Upper lobe of left lung (tissue), 6 donors: ENCODE measurements at regions not wholly inside any gene's neighbourhood (a gene's known extent, or its start where the extent isn't known, plus 50 kb on each side); places are given as distances from the start of the nearest gene placed in this dataset.
A peak's percentile ranks its signal among the peaks of the same experiment; 100 is the strongest.

Source experiments
- ATAC-seq, 2 donors: fragments of 200-7000 bp; cut with Tn5 transposase; one replicate each; pipeline ENCODE4 v1.9.1; 2022; ENCODE audit warnings: mild to moderate bottlenecking in 2 of 2, moderate library complexity in 2 of 2; ENCODE audit not compliant: low FRiP score in 2 of 2
- DNase-seq, 2 donors: peaks; one replicate each; pipeline ENCODE4 v3.0.0-alpha.2; 2019 to 2020
- H3K27ac ChIP-seq, 4 donors: fragments of 200-600 bp; sonication (generic); one replicate each; pipeline ENCODE4 v1.5.1; 2016 to 2019
- H3K27me3 ChIP-seq, 4 donors: fragments of 200-600 bp; sonication (generic); one replicate each; pipeline ENCODE4 v1.5.1; 2017 to 2019
- H3K36me3 ChIP-seq, 4 donors: fragments of 200-600 bp; sonication (generic); one replicate each; pipeline ENCODE4 v1.5.1; 2016 to 2019
- H3K4me1 ChIP-seq, 4 donors: fragments of 200-600 bp; sonication (generic); one replicate each; pipeline ENCODE4 v1.5.1; 2018 to 2019
- H3K4me3 ChIP-seq, 4 donors: fragments of 200-600 bp; sonication (generic); one replicate each; pipeline ENCODE4 v1.5.1; 2017 to 2019; ENCODE audit warnings: mild to moderate bottlenecking in 2 of 4, moderate library complexity in 1 of 4
- H3K9me3 ChIP-seq, 4 donors: fragments of 200-600 bp; sonication (generic); one replicate each; pipeline ENCODE4 v1.5.1; 2018 to 2019
- EP300 ChIP-seq, 4 donors: sonication (generic); formaldehyde crosslinking; IDR thresholded peaks; one replicate each; pipeline ENCODE4 v1.5.1; 2017; ENCODE audit warnings: antibody characterized with exemption in 4 of 4, control low read depth in 2 of 4
- POLR2A ChIP-seq, 4 donors: fragments of 450-650 bp; IDR thresholded peaks; one replicate each; pipeline ENCODE4 v1.5.1; 2016 to 2017; ENCODE audit warnings: antibody characterized with exemption in 4 of 4, mild to moderate bottlenecking in 2 of 4
- POLR2AphosphoS5 ChIP-seq, 2 donors: sonication (generic); formaldehyde crosslinking; IDR thresholded peaks; one replicate each; pipeline ENCODE4 v1.5.1; 2017; ENCODE audit warnings: antibody characterized with exemption in 2 of 2
- WGBS, 2 donors: methylation state at CpG; one replicate each; pipeline ENCODE4 v1.1.5; 2017 to 2018; 5-methylcytosine and 5-hydroxymethylcytosine counted together
- TF ChIP-seq, protein P1 (sequence below), 6 experiments: fragments of 450-650 bp in 4 of 6; fragments of 200-600 bp in 2 of 6; sonication (generic) in 2 of 6; IDR thresholded peaks; one replicate each; pipeline ENCODE4 v1.5.1; 2016 to 2019; ENCODE audit warnings: antibody characterized with exemption in 6 of 6
- donor health status: DM: no; HTN: no; CAD: no; lungs with moderate emphysema.
- donor health status: DM: no; HTN: yes; CAD: no; lungs with severe emphysema.

DNA sequence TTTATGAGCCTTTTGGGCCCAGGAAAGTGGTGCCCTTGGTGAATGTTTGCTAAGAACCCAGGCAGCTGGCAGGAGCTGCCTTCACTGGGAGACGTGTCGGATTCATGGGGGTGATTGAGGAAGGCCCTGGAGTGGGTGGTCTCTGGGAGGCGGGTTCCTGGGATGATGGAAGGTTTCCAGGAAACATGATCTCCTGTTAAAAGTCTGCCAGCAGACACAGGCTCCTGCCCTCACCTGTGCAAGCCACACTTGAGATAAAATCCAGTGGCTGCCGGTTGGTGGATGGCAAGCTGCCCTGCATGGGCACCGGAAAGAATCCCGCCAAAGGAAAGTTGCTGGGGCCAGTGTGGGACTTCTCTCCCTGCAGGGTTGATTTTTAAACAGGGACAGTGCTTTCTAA, 189.0 kb upstream of the CIBAR2 start:
- ATAC-seq (no peak), DNase-seq (peak in 1 of 2 donors; percentile 35)
- no peaks in the 10 kb centered on the region for H3K27me3 ChIP-seq
- H3K4me1 ChIP-seq: peaks cover 17 to 24% (median 18%) of the 10 kb centered on the region in 4 donors
- WGBS, 2 donors: 54 to 71% methylated on average over 6 of the region's 6 CpGs
- H3K27ac ChIP-seq: no peak overlapping the region
- no peak overlapping the region for H3K4me3 ChIP-seq
- TF ChIP-seq EP300 (IDR thresholded peaks at IDR 0.05) (no peak), POLR2AphosphoS5 (IDR thresholded peaks at IDR 0.05) (no peak), POLR2A (IDR thresholded peaks at IDR 0.05) (no peak)
- TF ChIP-seq, protein P1, sequence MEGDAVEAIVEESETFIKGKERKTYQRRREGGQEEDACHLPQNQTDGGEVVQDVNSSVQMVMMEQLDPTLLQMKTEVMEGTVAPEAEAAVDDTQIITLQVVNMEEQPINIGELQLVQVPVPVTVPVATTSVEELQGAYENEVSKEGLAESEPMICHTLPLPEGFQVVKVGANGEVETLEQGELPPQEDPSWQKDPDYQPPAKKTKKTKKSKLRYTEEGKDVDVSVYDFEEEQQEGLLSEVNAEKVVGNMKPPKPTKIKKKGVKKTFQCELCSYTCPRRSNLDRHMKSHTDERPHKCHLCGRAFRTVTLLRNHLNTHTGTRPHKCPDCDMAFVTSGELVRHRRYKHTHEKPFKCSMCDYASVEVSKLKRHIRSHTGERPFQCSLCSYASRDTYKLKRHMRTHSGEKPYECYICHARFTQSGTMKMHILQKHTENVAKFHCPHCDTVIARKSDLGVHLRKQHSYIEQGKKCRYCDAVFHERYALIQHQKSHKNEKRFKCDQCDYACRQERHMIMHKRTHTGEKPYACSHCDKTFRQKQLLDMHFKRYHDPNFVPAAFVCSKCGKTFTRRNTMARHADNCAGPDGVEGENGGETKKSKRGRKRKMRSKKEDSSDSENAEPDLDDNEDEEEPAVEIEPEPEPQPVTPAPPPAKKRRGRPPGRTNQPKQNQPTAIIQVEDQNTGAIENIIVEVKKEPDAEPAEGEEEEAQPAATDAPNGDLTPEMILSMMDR (IDR thresholded peaks at IDR 0.05): no peak
- no peaks in the 10 kb centered on the region for H3K9me3 ChIP-seq
- no peaks in the 10 kb centered on the region for H3K36me3 ChIP-seq

DNA sequence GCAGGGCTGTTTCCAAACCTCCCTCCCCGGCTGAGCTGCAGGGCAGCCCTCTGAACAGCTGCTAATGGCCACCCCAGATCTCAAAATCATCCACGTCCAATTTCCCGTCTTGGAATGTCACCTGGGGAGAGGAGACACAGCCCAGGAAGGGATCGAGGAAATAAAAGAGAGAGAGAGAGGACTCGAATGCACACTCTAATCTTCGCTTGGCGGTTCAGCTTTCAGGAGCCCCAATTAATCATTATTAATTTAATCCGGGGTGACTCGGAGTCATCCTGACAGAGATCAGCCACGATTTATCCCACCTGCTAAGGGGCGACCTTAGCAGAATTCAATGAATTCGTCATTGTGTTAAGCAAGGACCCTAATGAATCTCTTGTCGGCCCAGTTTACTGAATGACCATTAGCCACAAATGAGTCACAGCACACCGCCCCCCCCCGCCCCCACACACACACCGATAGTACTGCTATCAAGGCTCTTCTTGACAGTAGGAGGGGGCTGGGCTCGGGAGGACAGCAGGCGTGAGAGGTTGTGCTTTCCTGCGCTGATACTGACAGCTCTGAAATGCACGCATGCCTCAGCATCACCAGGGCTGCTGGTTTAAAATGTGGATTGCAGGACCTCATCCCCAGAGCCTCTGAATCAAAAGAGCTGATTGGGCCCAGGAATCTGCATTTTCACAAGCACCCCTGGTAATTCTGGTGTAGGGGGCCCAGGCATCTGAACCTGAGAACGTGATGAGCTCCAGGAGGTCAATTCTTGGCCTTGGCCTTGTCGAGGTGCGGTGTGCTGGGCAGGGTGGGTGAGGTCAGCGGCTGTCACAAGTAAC, 190.0 kb upstream of the CIBAR2 start:
- 77 to 79% methylated on average over 22 to 24 of the region's 24 CpGs for WGBS, 2 donors
- H3K36me3 ChIP-seq: no peaks in the 10 kb centered on the region
- H3K4me3 ChIP-seq: no peak overlapping the region
- H3K4me1 ChIP-seq: peaks cover 23 to 27% (median 25%) of the 10 kb centered on the region in 4 donors
- DNase-seq: no peak
- no peaks in the 10 kb centered on the region for H3K27me3 ChIP-seq
- no peak overlapping the region for H3K27ac ChIP-seq
- no peak for TF ChIP-seq EP300 (IDR thresholded peaks at IDR 0.05)
- TF ChIP-seq POLR2AphosphoS5 (IDR thresholded peaks at IDR 0.05): no peak
- TF ChIP-seq, protein P1 (IDR thresholded peaks at IDR 0.05): no peak
- TF ChIP-seq POLR2A (IDR thresholded peaks at IDR 0.05): no peak
- H3K9me3 ChIP-seq: no peaks in the 10 kb centered on the region
- no peak for ATAC-seq

DNA sequence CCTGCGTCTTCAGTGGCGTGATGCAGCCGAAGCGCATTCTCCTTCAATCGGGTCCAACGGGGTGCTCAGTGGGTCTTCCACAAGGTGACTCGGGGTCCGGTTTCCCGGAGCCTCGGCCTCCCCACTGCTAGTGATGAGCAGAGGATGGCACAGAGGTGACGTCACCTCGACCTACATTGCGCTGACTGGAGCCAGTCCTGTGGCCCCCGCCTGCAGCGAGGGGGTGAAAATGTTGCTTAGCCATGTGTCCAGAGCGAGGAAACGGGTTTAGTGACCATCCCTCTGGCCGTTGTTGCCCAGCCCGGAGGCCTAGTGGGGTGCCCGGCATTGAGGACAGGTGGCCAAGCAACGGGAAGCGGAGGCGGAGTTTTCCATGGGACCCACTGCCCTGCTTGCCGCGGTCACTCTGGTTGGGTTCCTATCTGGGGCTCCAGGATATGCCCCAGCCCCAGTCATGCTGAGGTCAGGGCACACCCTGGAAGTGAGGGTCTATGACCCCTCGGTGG, 190.6 kb upstream of the CIBAR2 start:
- H3K36me3 ChIP-seq: no peaks in the 10 kb centered on the region
- peaks cover 23 to 27% (median 25%) of the 10 kb centered on the region in 4 donors for H3K4me1 ChIP-seq
- ATAC-seq (no peak), DNase-seq (no peak)
- no peaks in the 10 kb centered on the region for H3K27me3 ChIP-seq
- 77 to 85% methylated on average over 11 to 26 of the region's 26 CpGs for WGBS, 2 donors
- H3K9me3 ChIP-seq: no peaks in the 10 kb centered on the region
- no peak overlapping the region for H3K27ac ChIP-seq
- TF ChIP-seq EP300 (IDR thresholded peaks at IDR 0.05) (no peak), POLR2AphosphoS5 (IDR thresholded peaks at IDR 0.05) (no peak), POLR2A (IDR thresholded peaks at IDR 0.05) (no peak)
- TF ChIP-seq, protein P1 (IDR thresholded peaks at IDR 0.05): no peak
- H3K4me3 ChIP-seq: peak overlapping the region in 1 of 4 donors; percentile 18

DNA sequence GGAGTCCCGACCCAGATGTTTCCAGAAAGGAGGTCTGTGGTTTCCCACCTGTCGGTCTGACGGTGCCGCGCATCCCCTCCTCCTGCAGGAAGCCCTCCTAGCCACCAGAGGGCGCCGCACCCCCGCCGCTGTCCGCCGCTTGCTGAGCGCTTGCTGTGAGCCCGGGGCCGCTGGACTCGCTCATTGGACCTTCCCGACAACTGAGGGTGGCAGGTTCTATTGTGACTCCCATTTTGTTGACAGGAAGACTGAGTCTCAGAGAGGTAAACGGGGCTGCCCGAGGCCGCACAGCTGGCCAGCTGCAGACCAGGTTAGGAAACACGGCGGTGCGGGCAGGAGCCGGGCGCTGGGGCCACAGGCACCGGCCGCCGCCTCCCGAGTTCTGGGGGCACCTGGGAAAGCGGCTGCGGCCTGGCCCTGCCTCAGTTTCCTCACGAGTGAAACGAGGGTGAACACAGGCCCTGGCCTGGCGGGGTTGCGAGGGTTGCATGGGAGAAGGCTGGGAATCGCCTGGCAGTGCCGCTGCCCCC, 191.1 kb upstream of the CIBAR2 start:
- WGBS, 2 donors: 57 to 64% methylated on average over 17 to 34 of the region's 36 CpGs
- Histone ChIP-seq H3K9me3 (no peaks in the 10 kb centered on the region), H3K4me1 (peaks cover 23 to 27% (median 25%) of the 10 kb centered on the region in 4 donors), H3K36me3 (no peaks in the 10 kb centered on the region), H3K27me3 (no peaks in the 10 kb centered on the region), H3K27ac (no peak overlapping the region), H3K4me3 (peak overlapping the region in 1 of 4 donors; percentile 18)
- DNase-seq (peak; percentile 72 to 94), ATAC-seq (peak in 1 of 2 donors; percentile 71)
- no peak for TF ChIP-seq EP300 (IDR thresholded peaks at IDR 0.05)
- TF ChIP-seq, protein P1 (IDR thresholded peaks at IDR 0.05): peak; percentile 87 to 93 (median 90)
